ENCODE measurements at regions not wholly inside any gene's neighbourhood (a gene's known extent, or its start where the extent isn't known, plus 50 kb on each side); places are given as distances from the start of the nearest gene placed in this dataset.
"Not testable (repeated sequence)": the region's sequence is repeated elsewhere in the genome, so short reads cannot be mapped to it uniquely, and the experiment has no call there.

DNA sequence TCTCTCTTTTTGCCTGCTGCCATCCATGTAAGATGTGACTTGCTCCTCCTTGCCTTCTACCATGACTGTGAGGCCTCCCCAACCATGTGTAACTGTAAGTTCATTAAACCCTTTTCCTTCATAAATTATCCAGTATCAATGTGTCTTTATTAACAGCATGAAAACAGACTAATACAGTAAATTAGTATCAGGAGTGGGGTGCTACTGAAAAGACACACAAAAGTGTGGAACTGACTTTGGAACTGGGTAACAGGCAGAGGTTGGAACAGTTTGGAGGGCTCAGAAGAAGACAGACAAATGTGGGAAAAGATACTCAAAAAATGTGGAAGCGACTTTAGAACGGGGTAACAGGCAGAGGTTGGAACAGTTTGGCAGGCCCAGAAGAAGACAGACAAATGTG lies 189.4 kb downstream of the HTR1B start:
- Histone ChIP-seq H3K4me3 (no peak overlapping the region), H3K36me3 (no peaks in the 10 kb centered on the region), H3K27ac (no peak overlapping the region), H3K9me3 (peaks cover 0 to 32% (median 9%) of the 10 kb centered on the region in 12 donors), H3K27me3 (no peaks in the 10 kb centered on the region), H3K4me1 (no peaks in the 10 kb centered on the region)
- intact Hi-C loops (cut with DNase I): no loop called here
- ATAC-seq (no peak), DNase-seq (no peak)
- 78 to 93% (median 86%) methylated on average over 2 of the region's 2 CpGs for WGBS, 4 donors
- no peak for TF ChIP-seq POLR2A (IDR thresholded peaks at IDR 0.05)
- TF ChIP-seq, protein P1, sequence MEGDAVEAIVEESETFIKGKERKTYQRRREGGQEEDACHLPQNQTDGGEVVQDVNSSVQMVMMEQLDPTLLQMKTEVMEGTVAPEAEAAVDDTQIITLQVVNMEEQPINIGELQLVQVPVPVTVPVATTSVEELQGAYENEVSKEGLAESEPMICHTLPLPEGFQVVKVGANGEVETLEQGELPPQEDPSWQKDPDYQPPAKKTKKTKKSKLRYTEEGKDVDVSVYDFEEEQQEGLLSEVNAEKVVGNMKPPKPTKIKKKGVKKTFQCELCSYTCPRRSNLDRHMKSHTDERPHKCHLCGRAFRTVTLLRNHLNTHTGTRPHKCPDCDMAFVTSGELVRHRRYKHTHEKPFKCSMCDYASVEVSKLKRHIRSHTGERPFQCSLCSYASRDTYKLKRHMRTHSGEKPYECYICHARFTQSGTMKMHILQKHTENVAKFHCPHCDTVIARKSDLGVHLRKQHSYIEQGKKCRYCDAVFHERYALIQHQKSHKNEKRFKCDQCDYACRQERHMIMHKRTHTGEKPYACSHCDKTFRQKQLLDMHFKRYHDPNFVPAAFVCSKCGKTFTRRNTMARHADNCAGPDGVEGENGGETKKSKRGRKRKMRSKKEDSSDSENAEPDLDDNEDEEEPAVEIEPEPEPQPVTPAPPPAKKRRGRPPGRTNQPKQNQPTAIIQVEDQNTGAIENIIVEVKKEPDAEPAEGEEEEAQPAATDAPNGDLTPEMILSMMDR (IDR thresholded peaks at IDR 0.05): no peak

DNA sequence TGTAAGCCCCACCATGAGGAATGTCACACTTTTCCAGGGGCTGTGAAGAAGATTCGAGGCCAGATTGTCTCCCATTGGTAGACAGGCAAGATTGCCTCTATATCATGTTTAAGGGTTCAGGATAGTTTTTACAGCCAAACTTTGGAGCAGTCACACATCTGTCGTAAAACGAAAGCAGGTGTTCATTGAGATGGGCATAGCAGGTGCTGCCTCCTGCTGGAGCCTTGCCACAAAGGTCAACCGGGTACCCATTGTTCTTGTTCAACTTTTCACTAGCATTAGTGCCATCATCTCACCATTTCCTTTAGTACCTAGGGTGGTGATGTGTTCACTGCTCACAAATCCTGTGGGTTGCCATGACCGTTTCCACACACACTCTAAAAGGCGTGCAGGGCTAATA lies 198.3 kb downstream of the HTR1B start:
- intact Hi-C loops (cut with DNase I): no loop called here
- WGBS, 4 donors: 80 to 86% (median 82%) methylated on average over 6 of the region's 6 CpGs
- Histone ChIP-seq H3K9me3 (peaks cover 0 to 8% (median 0%) of the 10 kb centered on the region in 12 donors), H3K4me1 (no peaks in the 10 kb centered on the region), H3K4me3 (no peak overlapping the region), H3K27me3 (no peaks in the 10 kb centered on the region), H3K36me3 (no peaks in the 10 kb centered on the region), H3K27ac (no peak overlapping the region)
- ATAC-seq: no peak
- TF ChIP-seq, protein P1 (IDR thresholded peaks at IDR 0.05): no peak
- no peak for TF ChIP-seq POLR2A (IDR thresholded peaks at IDR 0.05)
- no peak for DNase-seq

DNA sequence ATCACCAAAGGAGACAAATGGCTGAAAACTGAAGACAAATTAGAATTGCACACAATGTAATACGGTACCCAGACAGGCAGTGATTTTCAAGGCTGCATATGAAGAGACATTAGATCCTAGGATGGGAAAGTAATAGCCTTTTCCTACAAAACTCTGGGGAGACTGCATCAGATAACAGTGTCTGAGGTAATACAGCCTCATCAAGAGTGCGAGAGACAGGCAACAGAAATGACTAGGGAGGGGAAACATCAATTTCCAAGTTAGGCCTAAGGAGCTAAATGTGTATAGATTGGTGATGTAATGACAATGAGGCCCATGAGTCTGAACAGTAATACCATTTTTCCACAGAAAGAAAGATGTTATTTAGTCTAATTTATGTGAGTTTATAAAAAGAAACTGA lies 200.3 kb downstream of the HTR1B start:
- DNase-seq (no peak), ATAC-seq (no peak)
- H3K9me3 ChIP-seq: peaks cover 0 to 8% (median 0%) of the 10 kb centered on the region in 12 donors
- no peak overlapping the region for H3K27ac ChIP-seq
- TF ChIP-seq POLR2A (IDR thresholded peaks at IDR 0.05): no peak
- TF ChIP-seq, protein P1 (IDR thresholded peaks at IDR 0.05): no peak
- H3K4me1 ChIP-seq: no peaks in the 10 kb centered on the region
- intact Hi-C loops (cut with DNase I): no loop called here
- WGBS, 4 donors: 75 to 80% (median 75%) methylated on average over 2 of the region's 2 CpGs
- no peaks in the 10 kb centered on the region for H3K27me3 ChIP-seq
- no peaks in the 10 kb centered on the region for H3K36me3 ChIP-seq
- no peak overlapping the region for H3K4me3 ChIP-seq

DNA sequence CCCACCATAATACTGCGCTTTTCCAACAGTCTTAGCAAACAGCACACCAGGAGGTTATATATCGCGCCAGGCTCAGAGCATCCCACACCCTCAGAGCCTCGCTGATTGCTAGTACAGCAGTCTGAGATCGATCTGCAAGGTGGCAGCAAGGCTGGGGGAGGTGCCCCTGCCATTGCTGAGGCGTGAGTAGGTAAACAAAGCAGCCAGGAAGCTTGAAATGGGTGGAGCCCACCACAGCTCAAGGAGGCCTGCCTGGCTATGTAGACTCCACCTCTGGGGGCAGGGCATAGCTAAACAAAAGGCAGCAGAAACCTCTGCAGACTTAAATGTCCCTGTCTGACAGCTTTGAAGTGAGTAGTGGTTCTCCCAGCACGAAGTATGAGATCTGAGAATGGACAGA lies 211.5 kb downstream of the HTR1B start:
- not testable (repeated sequence) for H3K4me1 ChIP-seq

DNA sequence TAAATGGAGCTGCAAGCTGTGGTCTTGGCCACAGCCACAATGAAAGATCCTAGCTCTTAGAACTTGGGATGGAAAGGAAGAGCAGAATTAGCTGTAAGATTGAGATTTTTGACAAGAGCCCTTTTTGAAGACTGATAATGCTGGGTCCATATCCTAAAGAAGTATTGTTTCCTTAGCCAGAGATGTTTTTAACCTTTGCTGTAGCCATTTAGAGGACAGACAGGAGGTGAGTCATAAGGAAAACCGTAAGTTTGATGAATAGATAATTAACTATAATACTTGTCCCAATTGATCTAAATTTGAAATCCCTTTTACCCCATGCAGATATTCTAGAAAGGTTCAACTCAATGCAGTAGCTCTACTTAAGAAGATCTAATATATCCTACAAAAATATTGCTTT lies 213.7 kb downstream of the HTR1B start:
- TF ChIP-seq, protein P1 (IDR thresholded peaks at IDR 0.05): no peak
- TF ChIP-seq POLR2A (IDR thresholded peaks at IDR 0.05): no peak
- intact Hi-C loops (cut with DNase I): loop anchor here in 1 of 10 donors (10.0 kb wide), 1 partner anchor 205 kb away; no protein-coding TSS in a partner anchor
- no peak for DNase-seq
- no peak for ATAC-seq
- H3K4me3 ChIP-seq: no peak overlapping the region
- peaks cover 0 to 3% (median 0%) of the 10 kb centered on the region in 12 donors for H3K4me1 ChIP-seq
- no peaks in the 10 kb centered on the region for H3K27me3 ChIP-seq
- no peak overlapping the region for H3K27ac ChIP-seq
- 63 to 79% (median 73%) methylated on average over 1 of the region's 1 CpG for WGBS, 4 donors
- no peaks in the 10 kb centered on the region for H3K36me3 ChIP-seq
- peaks cover 0 to 5% (median 0%) of the 10 kb centered on the region in 12 donors for H3K9me3 ChIP-seq

More for the DNA sequence above, 211.5 kb downstream of the HTR1B start:
- WGBS, 4 donors: 76 to 85% (median 81%) methylated on average over 6 to 7 of the region's 7 CpGs
- DNase-seq; H3K27ac ChIP-seq; H3K9me3 ChIP-seq; intact Hi-C loops (cut with DNase I); H3K36me3 ChIP-seq; ATAC-seq; H3K4me3 ChIP-seq; H3K27me3 ChIP-seq: not testable (repeated sequence)
